ENCODE measurements at regions not wholly inside any gene's neighbourhood (a gene's known extent, or its start where the extent isn't known, plus 50 kb on each side); places are given as distances from the start of the nearest gene placed in this dataset.

GRCh38 chr1:221429264-221429663 lies 312.6 kb downstream of the DUSP10 start:
- no peak overlapping the region for H3K4me3 ChIP-seq (ENCODE audit: low read depth, low read length)
- no peak for DNase-seq (ENCODE audit: low read depth, low spot score)
- POLR2A ChIA-PET: interaction anchor here (0.7 kb wide), 1 partner anchor 311 kb away, joined by 3 read pairs; no protein-coding TSS in a partner anchor
- CTCF ChIA-PET: interaction anchor here (1.1 to 8.5 kb wide), 5 partner anchors 11 to 618 kb away, joined by 3 to 314 read pairs (median 24); no protein-coding TSS in a partner anchor
- no peak for TF ChIP-seq CTCF (IDR thresholded peaks at IDR 0.05; ENCODE audit: insufficient read depth, low read length, missing control alignments)

- TF ChIP-seq CTCF (IDR thresholded peaks at IDR 0.05; ENCODE audit: insufficient read depth, low read length, missing control alignments): no peak
- DNase-seq (ENCODE audit: low read depth, low spot score): no peak
- no peak overlapping the region for H3K4me3 ChIP-seq (ENCODE audit: low read depth, low read length)
- CTCF ChIA-PET: interaction anchor here (0.7 to 8.5 kb wide), 22 partner anchors 8 to 1034 kb away, joined by 3 to 314 read pairs (median 4); no protein-coding TSS in a partner anchor
- POLR2A ChIA-PET: interaction anchor here (1.4 kb wide), 1 partner anchor 146 kb away, joined by 4 read pairs; no protein-coding TSS in a partner anchor
Observed at GRCh38 chr1:221430152-221430960, 311.5 kb downstream of the DUSP10 start.

GRCh38 chr1:221431068-221431651 lies 310.7 kb downstream of the DUSP10 start:
- H3K4me3 ChIP-seq (ENCODE audit: low read depth, low read length): no peak overlapping the region
- peak; percentile 21 for TF ChIP-seq CTCF (IDR thresholded peaks at IDR 0.05; ENCODE audit: insufficient read depth, low read length, missing control alignments)
- ChIA-PET POLR2A (interaction anchor here (1.3 to 1.4 kb wide), 2 partner anchors 147 to 167 kb away, joined by 3 to 4 read pairs; no protein-coding TSS in a partner anchor), CTCF (interaction anchor here (0.7 to 8.5 kb wide), 38 partner anchors 8 to 1034 kb away, joined by 3 to 314 read pairs (median 3); no protein-coding TSS in a partner anchor)
- no peak for DNase-seq (ENCODE audit: low read depth, low spot score)

- CTCF ChIA-PET: interaction anchor here (0.7 to 8.5 kb wide), 29 partner anchors 9 to 1023 kb away, joined by 3 to 314 read pairs (median 4); no protein-coding TSS in a partner anchor
- DNase-seq (ENCODE audit: low read depth, low spot score): no peak
- POLR2A ChIA-PET: interaction anchor here (1.3 to 1.4 kb wide), 2 partner anchors 148 to 168 kb away, joined by 3 to 4 read pairs; no protein-coding TSS in a partner anchor
- no peak for TF ChIP-seq CTCF (IDR thresholded peaks at IDR 0.05; ENCODE audit: insufficient read depth, low read length, missing control alignments)
- no peak overlapping the region for H3K4me3 ChIP-seq (ENCODE audit: low read depth, low read length)
Observed at GRCh38 chr1:221431961-221432360, 309.9 kb downstream of the DUSP10 start.

GRCh38 chr1:221435504-221435904 lies 306.4 kb downstream of the DUSP10 start:
- POLR2A ChIA-PET: interaction anchor here (1.8 kb wide), 1 partner anchor 172 kb away, joined by 8 read pairs; no protein-coding TSS in a partner anchor
- DNase-seq (ENCODE audit: low read depth, low spot score): no peak
- H3K4me3 ChIP-seq (ENCODE audit: low read depth, low read length): no peak overlapping the region
- CTCF ChIA-PET: interaction anchor here (0.6 to 8.5 kb wide), 48 partner anchors 9 to 1028 kb away, joined by 3 to 314 read pairs (median 4); partner anchors contain the start of genes HLX and MTARC1
- TF ChIP-seq CTCF (IDR thresholded peaks at IDR 0.05; ENCODE audit: insufficient read depth, low read length, missing control alignments): peak; percentile 78

GRCh38 chr1:221437171-221437570 lies 304.7 kb downstream of the DUSP10 start:
- POLR2A ChIA-PET: no interaction called here
- no peak for DNase-seq (ENCODE audit: low read depth, low spot score)
- H3K4me3 ChIP-seq (ENCODE audit: low read depth, low read length): no peak overlapping the region
- TF ChIP-seq CTCF (IDR thresholded peaks at IDR 0.05; ENCODE audit: insufficient read depth, low read length, missing control alignments): no peak
- CTCF ChIA-PET: no interaction called here

Data from AG04449 (cell line).